ENCODE measurements at regions not wholly inside any gene's neighbourhood (a gene's known extent, or its start where the extent isn't known, plus 50 kb on each side); places are given as distances from the start of the nearest gene placed in this dataset.

DNA sequence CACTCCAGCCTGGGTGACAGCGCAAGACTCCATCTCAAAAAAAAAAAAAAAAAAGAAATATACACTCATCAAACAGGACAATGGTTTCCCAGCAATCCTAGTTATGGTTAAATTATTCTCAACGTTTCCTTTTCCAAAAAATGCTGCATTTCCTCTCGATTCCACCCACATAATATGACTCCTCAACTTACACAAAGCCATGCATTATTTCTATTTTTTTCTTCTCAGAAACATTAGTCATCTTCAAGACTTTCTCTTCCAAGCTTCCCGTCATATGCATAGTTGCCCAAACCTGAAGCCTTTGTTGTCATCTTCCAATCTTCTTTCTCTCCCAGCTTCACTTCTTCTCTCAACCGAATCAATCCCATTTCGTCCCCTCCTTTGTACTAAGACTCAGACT is 61.4 kb upstream of the RANBP6 start:
- Histone ChIP-seq H3K36me3 (no peaks in the 10 kb centered on the region), H3K27me3 (no peaks in the 10 kb centered on the region), H3K27ac (no peak overlapping the region), H3K9me3 (no peaks in the 10 kb centered on the region), H3K4me1 (peaks cover 0 to 11% (median 0%) of the 10 kb centered on the region in 12 donors), H3K4me3 (no peak overlapping the region)
- intact Hi-C loops (cut with DNase I) = no loop called here
- TF ChIP-seq, protein P1, sequence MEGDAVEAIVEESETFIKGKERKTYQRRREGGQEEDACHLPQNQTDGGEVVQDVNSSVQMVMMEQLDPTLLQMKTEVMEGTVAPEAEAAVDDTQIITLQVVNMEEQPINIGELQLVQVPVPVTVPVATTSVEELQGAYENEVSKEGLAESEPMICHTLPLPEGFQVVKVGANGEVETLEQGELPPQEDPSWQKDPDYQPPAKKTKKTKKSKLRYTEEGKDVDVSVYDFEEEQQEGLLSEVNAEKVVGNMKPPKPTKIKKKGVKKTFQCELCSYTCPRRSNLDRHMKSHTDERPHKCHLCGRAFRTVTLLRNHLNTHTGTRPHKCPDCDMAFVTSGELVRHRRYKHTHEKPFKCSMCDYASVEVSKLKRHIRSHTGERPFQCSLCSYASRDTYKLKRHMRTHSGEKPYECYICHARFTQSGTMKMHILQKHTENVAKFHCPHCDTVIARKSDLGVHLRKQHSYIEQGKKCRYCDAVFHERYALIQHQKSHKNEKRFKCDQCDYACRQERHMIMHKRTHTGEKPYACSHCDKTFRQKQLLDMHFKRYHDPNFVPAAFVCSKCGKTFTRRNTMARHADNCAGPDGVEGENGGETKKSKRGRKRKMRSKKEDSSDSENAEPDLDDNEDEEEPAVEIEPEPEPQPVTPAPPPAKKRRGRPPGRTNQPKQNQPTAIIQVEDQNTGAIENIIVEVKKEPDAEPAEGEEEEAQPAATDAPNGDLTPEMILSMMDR (IDR thresholded peaks at IDR 0.05) = no peak
- no peak for TF ChIP-seq POLR2A (IDR thresholded peaks at IDR 0.05)
- WGBS, 4 donors = 61 to 82% (median 77%) methylated on average over 6 of the region's 6 CpGs
- DNase-seq (no peak), ATAC-seq (no peak)

DNA sequence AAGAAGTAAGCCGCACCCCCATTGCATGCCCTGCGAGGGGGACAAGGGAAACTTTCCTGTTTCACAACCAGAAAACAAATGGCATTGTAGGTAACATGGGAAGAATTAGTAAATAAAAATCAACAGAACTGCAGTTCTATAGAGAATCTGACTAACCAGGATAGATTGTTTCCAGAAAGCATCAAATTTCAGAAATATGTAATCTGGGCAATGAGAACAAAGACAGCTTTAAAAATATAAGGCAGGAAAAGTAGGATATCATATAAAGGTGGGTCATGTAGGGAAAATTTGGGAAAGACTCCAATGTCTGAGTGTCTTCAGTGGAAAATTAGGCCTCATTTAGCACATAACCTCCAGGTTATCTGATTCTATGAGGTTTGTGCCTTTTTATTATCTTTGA is 58.3 kb upstream of the RANBP6 start:
- intact Hi-C loops (cut with DNase I) = no loop called here

DNA sequence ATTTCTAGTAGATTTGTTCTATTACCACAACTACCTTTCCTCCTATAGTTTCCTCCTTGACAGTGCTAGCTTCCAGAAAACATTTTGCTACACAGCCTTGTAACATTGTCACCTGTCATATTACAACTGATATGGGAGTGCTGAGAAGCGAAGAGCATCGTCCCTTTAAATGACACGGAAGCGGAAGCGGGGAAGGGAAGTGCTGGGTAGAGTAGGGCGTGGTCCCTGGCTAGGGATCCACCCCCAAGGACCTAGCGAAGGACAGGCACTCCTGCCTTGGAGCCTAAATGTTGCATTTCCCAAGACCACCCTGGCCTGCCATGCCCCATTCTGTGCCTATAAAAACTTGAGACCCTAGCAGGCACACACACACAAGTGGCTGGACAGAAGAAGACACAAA is 57.4 kb upstream of the RANBP6 start:
- Histone ChIP-seq H3K27me3 (no peaks in the 10 kb centered on the region), H3K4me3 (no peak overlapping the region), H3K36me3 (no peaks in the 10 kb centered on the region), H3K27ac (no peak overlapping the region), H3K9me3 (peaks cover 0 to 8% (median 0%) of the 10 kb centered on the region in 12 donors), H3K4me1 (peaks cover 0 to 13% (median 0%) of the 10 kb centered on the region in 12 donors)
- intact Hi-C loops (cut with DNase I) = no loop called here
- DNase-seq (no peak), ATAC-seq (no peak)
- WGBS, 4 donors = 65 to 84% (median 69%) methylated on average over 7 of the region's 7 CpGs
- no peak for TF ChIP-seq POLR2A (IDR thresholded peaks at IDR 0.05)
- TF ChIP-seq, protein P1 (IDR thresholded peaks at IDR 0.05) = no peak

More for the DNA sequence above, 58.3 kb upstream of the RANBP6 start:
- 87 to 94% (median 88%) methylated on average over 2 of the region's 2 CpGs for WGBS, 4 donors
- no peaks in the 10 kb centered on the region for H3K36me3 ChIP-seq
- H3K4me3 ChIP-seq = no peak overlapping the region
- H3K27ac ChIP-seq = no peak overlapping the region
- peaks cover 0 to 8% (median 0%) of the 10 kb centered on the region in 12 donors for H3K9me3 ChIP-seq
- ATAC-seq = no peak
- DNase-seq = no peak
- no peaks in the 10 kb centered on the region for H3K27me3 ChIP-seq
- TF ChIP-seq, protein P1 (IDR thresholded peaks at IDR 0.05) = no peak
- no peak for TF ChIP-seq POLR2A (IDR thresholded peaks at IDR 0.05)
- peaks cover 0 to 9% (median 0%) of the 10 kb centered on the region in 12 donors for H3K4me1 ChIP-seq

DNA sequence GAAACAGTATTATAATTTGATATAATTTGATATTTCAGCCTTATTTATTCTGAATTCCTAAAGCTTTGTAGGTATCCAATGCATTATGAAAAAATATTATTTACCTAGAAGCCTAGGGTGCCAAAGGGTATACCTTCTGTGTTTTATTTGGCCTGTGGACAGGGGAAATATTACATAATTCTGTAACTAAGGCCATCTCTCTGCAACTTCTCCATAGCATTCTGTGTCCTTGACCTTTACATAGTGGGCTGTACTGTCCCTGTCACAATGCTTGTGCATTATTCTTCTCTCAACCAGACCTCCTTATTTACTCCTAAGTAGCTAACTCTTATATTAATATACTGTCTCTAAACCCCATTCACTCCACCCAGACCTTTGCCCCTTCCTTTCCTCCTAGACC is 57.0 kb upstream of the RANBP6 start:
- H3K27me3 ChIP-seq = no peaks in the 10 kb centered on the region
- peaks cover 0 to 8% (median 0%) of the 10 kb centered on the region in 12 donors for H3K9me3 ChIP-seq
- DNase-seq (no peak), ATAC-seq (no peak)
- H3K36me3 ChIP-seq = no peaks in the 10 kb centered on the region
- intact Hi-C loops (cut with DNase I) = no loop called here
- no peak overlapping the region for H3K4me3 ChIP-seq
- TF ChIP-seq, protein P1 (IDR thresholded peaks at IDR 0.05) = no peak
- TF ChIP-seq POLR2A (IDR thresholded peaks at IDR 0.05) = no peak
- H3K27ac ChIP-seq = no peak overlapping the region
- H3K4me1 ChIP-seq = peaks cover 0 to 13% (median 0%) of the 10 kb centered on the region in 12 donors

All from heart left ventricle (tissue), 16 donors.